Epithelial cell of proximal tubule (primary cell): ENCODE measurements at regions not wholly inside any gene's neighbourhood (a gene's known extent, or its start where the extent isn't known, plus 50 kb on each side); places are given as distances from the start of the nearest gene placed in this dataset.

Source experiments
- DNase-seq: peaks from one replicate; pipeline ENCODE4 v3.0.0-alpha.2; 2011; ENCODE audit warnings: low read depth
- H3K4me3 ChIP-seq: 2 replicates; pipeline ENCODE4 v1.5.1; 2011; ENCODE audit warnings: low read depth, mild to moderate bottlenecking, low read length
- CTCF ChIP-seq: conservative IDR thresholded peaks from 2 replicates; pipeline ENCODE4 v1.5.1; 2012; ENCODE audit warnings: low read depth, mild to moderate bottlenecking, low read length

GRCh38 chr14:43175896-43176295 is 1331.2 kb downstream of the FSCB start:
- TF ChIP-seq CTCF, result no peak
- DNase-seq, result no peak

GRCh38 chr14:43172899-43173548 is 1334.1 kb downstream of the FSCB start:
- no peak overlapping the region for H3K4me3 ChIP-seq
- no peak for DNase-seq
- TF ChIP-seq CTCF, result no peak

More at GRCh38 chr14:43175896-43176295, 1331.2 kb downstream of the FSCB start:
- H3K4me3 ChIP-seq, result no peak overlapping the region

- DNase-seq, result no peak
- no peak for TF ChIP-seq CTCF
- no peak overlapping the region for H3K4me3 ChIP-seq
Measured at GRCh38 chr14:43169722-43170121, 1337.4 kb downstream of the FSCB start.

GRCh38 chr14:43168371-43168925 is 1338.6 kb downstream of the FSCB start:
- TF ChIP-seq CTCF, result no peak
- no peak for DNase-seq

GRCh38 chr14:43166163-43166562 is 1340.9 kb downstream of the FSCB start:
- TF ChIP-seq CTCF, result no peak
- H3K4me3 ChIP-seq, result no peak overlapping the region
- DNase-seq, result no peak

More at GRCh38 chr14:43168371-43168925, 1338.6 kb downstream of the FSCB start:
- no peak overlapping the region for H3K4me3 ChIP-seq

- no peak for TF ChIP-seq CTCF
- no peak for DNase-seq
- no peak overlapping the region for H3K4me3 ChIP-seq
Measured at GRCh38 chr14:43165651-43166050, 1341.4 kb downstream of the FSCB start.

- TF ChIP-seq CTCF, result no peak
- no peak overlapping the region for H3K4me3 ChIP-seq
- DNase-seq, result no peak
Measured at GRCh38 chr14:43161477-43161876, 1345.6 kb downstream of the FSCB start.
